Gastrocnemius medialis (tissue), 4 donors: ENCODE measurements at regions not wholly inside any gene's neighbourhood (a gene's known extent, or its start where the extent isn't known, plus 50 kb on each side); places are given as distances from the start of the nearest gene placed in this dataset.
A peak's percentile ranks its signal among the peaks of the same experiment; 100 is the strongest.

Experiments
- ATAC-seq, 2 donors: fragments of 150-250 bp; one replicate each; pipeline ENCODE4 v1.9.1; 2016
- DNase-seq, 2 donors: peaks; one replicate each; pipeline ENCODE4 v3.0.0-alpha.2; 2019
- H3K27ac ChIP-seq, 4 donors: fragments of 200-600 bp; sonication (generic); 1 replicate in 1 of 4; 2 replicates in 3 of 4; pipeline ENCODE4 v1.5.1; 2016 to 2018; ENCODE audit warnings: mild to moderate bottlenecking in 2 of 4, moderate library complexity in 1 of 4
- H3K27me3 ChIP-seq, 3 donors: fragments of 200-600 bp; sonication (generic) in 2 of 3; 1 replicate in 1 of 3; 2 replicates in 2 of 3; pipeline versions ENCODE4 v1.5.1 to v1.6.0; 2016 to 2019; ENCODE audit warnings: mild to moderate bottlenecking in 1 of 3, moderate library complexity in 1 of 3
- H3K36me3 ChIP-seq, 2 donors: fragments of 200-600 bp; sonication (generic) in 1 of 2; one replicate each; pipeline ENCODE4 v1.5.1; 2017 to 2018
- H3K4me1 ChIP-seq, 2 donors: fragments of 200-600 bp; sonication (generic) in 1 of 2; one replicate each; pipeline ENCODE4 v1.5.1; 2016 to 2017; ENCODE audit warnings: mild to moderate bottlenecking in 2 of 2
- H3K4me3 ChIP-seq, 4 donors: fragments of 200-600 bp; sonication (generic) in 3 of 4; 1 replicate in 1 of 4; 2 replicates in 3 of 4; pipeline ENCODE4 v1.5.1; 2016 to 2019; ENCODE audit warnings: mild to moderate bottlenecking in 2 of 4
- H3K9me3 ChIP-seq, 3 donors: fragments of 200-600 bp; sonication (generic) in 2 of 3; 1 replicate in 1 of 3; 2 replicates in 2 of 3; pipeline ENCODE4 v1.5.1; 2016 to 2019
- CTCF ChIP-seq, 5 experiments: fragments of 450-650 bp in 3 of 5; fragments of 200-600 bp in 2 of 5; sonication (generic) in 2 of 5; IDR thresholded peaks in 4 of 5; conservative IDR thresholded peaks in 1 of 5; 1 replicate in 4 of 5; 2 replicates in 1 of 5; pipeline ENCODE4 v1.5.1; 2016 to 2019; ENCODE audit warnings: antibody characterized with exemption in 5 of 5, mild to moderate bottlenecking in 3 of 5, moderate library complexity in 3 of 5
- POLR2A ChIP-seq, 2 donors: fragments of 450-650 bp; IDR thresholded peaks; one replicate each; pipeline ENCODE4 v1.6.1; 2017; ENCODE audit warnings: antibody characterized with exemption in 2 of 2, mild to moderate bottlenecking in 2 of 2, moderate library complexity in 2 of 2
- in situ Hi-C, 4 donors: fragments of 200-750 bp; cut with MboI; loops; one replicate each; pipeline versions ENCODE4 v1.15.0 to v1.8.0; 2017; ENCODE audit warnings: low sequenced_read_pairs in 4 of 4
- intact Hi-C: fragments of 100-400 bp; cut with DNase I; formaldehyde crosslinking; loops from one replicate; pipeline ENCODE4 v1.15.1; 2023; ENCODE audit warnings: low total_unique reads

- Histone ChIP-seq H3K4me1 (no peaks in the 10 kb centered on the region), H3K4me3 (no peak overlapping the region), H3K27me3 (no peaks in the 10 kb centered on the region), H3K36me3 (no peaks in the 10 kb centered on the region), H3K27ac (no peak overlapping the region), H3K9me3 (no peaks in the 10 kb centered on the region)
- in situ Hi-C loops (loop anchor here (10.0 to 25.0 kb wide), 6 partner anchors 930 to 1600 kb away; partner anchors contain the start of gene ITGA4 (in 3 of the 4)), intact Hi-C loops (loop anchor here (5.0 kb wide), 2 partner anchors 933 to 1343 kb away; no protein-coding TSS in a partner anchor)
- TF ChIP-seq POLR2A (IDR thresholded peaks at IDR 0.05): no peak
- TF ChIP-seq CTCF (IDR thresholded peaks at IDR 0.05 in 4 of 5, conservative IDR thresholded peaks at IDR 0.05 in 1 of 5): peak; percentile 20 to 58 (median 41)
- no peak for DNase-seq
- ATAC-seq: no peak
Measured at GRCh38 chr2:180124273-180125139, 117.4 kb upstream of the CWC22 start.

- Histone ChIP-seq H3K4me1 (no peaks in the 10 kb centered on the region), H3K27ac (no peak overlapping the region), H3K27me3 (no peaks in the 10 kb centered on the region), H3K9me3 (no peaks in the 10 kb centered on the region), H3K4me3 (no peak overlapping the region), H3K36me3 (no peaks in the 10 kb centered on the region)
- no peak for DNase-seq
- no peak for ATAC-seq
- intact Hi-C loops (loop anchor here (5.0 kb wide), 1 partner anchor 1344 kb away; no protein-coding TSS in a partner anchor), in situ Hi-C loops (loop anchor here (10.0 to 25.0 kb wide), 6 partner anchors 932 to 1602 kb away; partner anchors contain the start of gene ITGA4 (in 3 of the 4))
- no peak for TF ChIP-seq POLR2A (IDR thresholded peaks at IDR 0.05)
- no peak for TF ChIP-seq CTCF (IDR thresholded peaks at IDR 0.05 in 4 of 5, conservative IDR thresholded peaks at IDR 0.05 in 1 of 5)
Measured at GRCh38 chr2:180122874-180123273, 115.8 kb upstream of the CWC22 start.

GRCh38 chr2:180115675-180116074 lies 108.6 kb upstream of the CWC22 start:
- ATAC-seq (no peak), DNase-seq (no peak)
- in situ Hi-C loops: loop anchor here (25.0 kb wide), 3 partner anchors 947 to 1597 kb away; partner anchors contain the start of gene ITGA4 (in 3 of the 4)
- Histone ChIP-seq H3K27me3 (no peaks in the 10 kb centered on the region), H3K4me3 (no peak overlapping the region), H3K27ac (no peak overlapping the region), H3K36me3 (no peaks in the 10 kb centered on the region), H3K4me1 (no peaks in the 10 kb centered on the region), H3K9me3 (no peaks in the 10 kb centered on the region)
- TF ChIP-seq CTCF (IDR thresholded peaks at IDR 0.05 in 4 of 5, conservative IDR thresholded peaks at IDR 0.05 in 1 of 5) (no peak), POLR2A (IDR thresholded peaks at IDR 0.05) (no peak)
- intact Hi-C loops: no loop called here

GRCh38 chr2:180115269-180115668 lies 108.2 kb upstream of the CWC22 start:
- ATAC-seq (no peak), DNase-seq (no peak)
- Histone ChIP-seq H3K36me3 (no peaks in the 10 kb centered on the region), H3K4me3 (no peak overlapping the region), H3K9me3 (no peaks in the 10 kb centered on the region), H3K27ac (no peak overlapping the region), H3K27me3 (no peaks in the 10 kb centered on the region), H3K4me1 (no peaks in the 10 kb centered on the region)
- in situ Hi-C loops: loop anchor here (25.0 kb wide), 3 partner anchors 947 to 1597 kb away; partner anchors contain the start of gene ITGA4 (in 3 of the 4)
- no peak for TF ChIP-seq POLR2A (IDR thresholded peaks at IDR 0.05)
- TF ChIP-seq CTCF (IDR thresholded peaks at IDR 0.05 in 4 of 5, conservative IDR thresholded peaks at IDR 0.05 in 1 of 5): no peak
- intact Hi-C loops: no loop called here
